SJCRH30 (cell line): ENCODE measurements at regions not wholly inside any gene's neighbourhood (a gene's known extent, or its start where the extent isn't known, plus 50 kb on each side); places are given as distances from the start of the nearest gene placed in this dataset.
A peak's percentile ranks its signal among the peaks of the same experiment; 100 is the strongest.
"Not testable (repeated sequence)": the region's sequence is repeated elsewhere in the genome, so short reads cannot be mapped to it uniquely, and the experiment has no call there.

Source experiments
- DNase-seq, 2 experiments: peaks; one replicate each; pipeline ENCODE4 v3.0.0-alpha.2; 2015 to 2020
- H3K27ac ChIP-seq: fragments of 250-450 bp; sonication (Bioruptor Pico); 2 replicates; pipeline ENCODE4 v1.5.1; 2020; ENCODE audit warnings: mild to moderate bottlenecking, moderate library complexity
- H3K27me3 ChIP-seq: fragments of 250-450 bp; sonication (Bioruptor Pico); 2 replicates; pipeline ENCODE4 v1.5.1; 2020; ENCODE audit warnings: mild to moderate bottlenecking, moderate library complexity
- H3K36me3 ChIP-seq: fragments of 250-450 bp; sonication (Bioruptor Pico); 2 replicates; pipeline ENCODE4 v1.5.1; 2020; ENCODE audit warnings: mild to moderate bottlenecking, moderate library complexity
- H3K4me1 ChIP-seq: fragments of 250-450 bp; sonication (Bioruptor Pico); 2 replicates; pipeline ENCODE4 v1.5.1; 2020; ENCODE audit warnings: mild to moderate bottlenecking, moderate library complexity
- H3K4me3 ChIP-seq: fragments of 250-450 bp; sonication (Bioruptor Pico); 2 replicates; pipeline ENCODE4 v1.5.1; 2020; ENCODE audit warnings: mild to moderate bottlenecking, moderate library complexity
- H3K9me3 ChIP-seq: fragments of 250-450 bp; sonication (Bioruptor Pico); replicated peaks from 2 replicates; pipeline ENCODE4 v1.5.1; 2020; ENCODE audit warnings: mild to moderate bottlenecking, moderate library complexity

- Histone ChIP-seq H3K36me3 (no peaks in the 10 kb centered on the region), H3K4me1 (no peaks in the 10 kb centered on the region), H3K4me3 (no peak overlapping the region), H3K9me3 (no peaks in the 10 kb centered on the region), H3K27me3 (no peaks in the 10 kb centered on the region), H3K27ac (no peak overlapping the region)
- DNase-seq: no peak
Measured at GRCh38 chr3:74273091-74273490, 341.4 kb downstream of the CNTN3 start.

GRCh38 chr3:74271541-74271940, 342.9 kb downstream of the CNTN3 start:
- Histone ChIP-seq H3K27ac (no peak overlapping the region), H3K9me3 (no peaks in the 10 kb centered on the region), H3K27me3 (no peaks in the 10 kb centered on the region), H3K36me3 (no peaks in the 10 kb centered on the region), H3K4me3 (no peak overlapping the region), H3K4me1 (no peaks in the 10 kb centered on the region)
- DNase-seq: no peak

GRCh38 chr3:74269689-74270088, 344.8 kb downstream of the CNTN3 start:
- Histone ChIP-seq H3K36me3 (no peaks in the 10 kb centered on the region), H3K27me3 (no peaks in the 10 kb centered on the region), H3K4me1 (no peaks in the 10 kb centered on the region), H3K4me3 (no peak overlapping the region), H3K9me3 (no peaks in the 10 kb centered on the region), H3K27ac (no peak overlapping the region)
- DNase-seq: no peak

- Histone ChIP-seq H3K9me3 (no peaks in the 10 kb centered on the region), H3K27me3 (no peaks in the 10 kb centered on the region), H3K27ac (no peak overlapping the region), H3K36me3 (no peaks in the 10 kb centered on the region), H3K4me3 (no peak overlapping the region), H3K4me1 (no peaks in the 10 kb centered on the region)
- DNase-seq: no peak
Measured at GRCh38 chr3:74268753-74269152, 345.7 kb downstream of the CNTN3 start.

GRCh38 chr3:74267588-74268184, 346.8 kb downstream of the CNTN3 start:
- Histone ChIP-seq H3K4me1 (no peaks in the 10 kb centered on the region), H3K27ac (no peak overlapping the region), H3K27me3 (no peaks in the 10 kb centered on the region), H3K9me3 (no peaks in the 10 kb centered on the region), H3K36me3 (no peaks in the 10 kb centered on the region), H3K4me3 (no peak overlapping the region)
- DNase-seq: peak; percentile 27 to 51

- Histone ChIP-seq H3K27ac (no peak overlapping the region), H3K4me1 (no peaks in the 10 kb centered on the region), H3K4me3 (no peak overlapping the region), H3K27me3 (no peaks in the 10 kb centered on the region), H3K36me3 (no peaks in the 10 kb centered on the region), H3K9me3 (no peaks in the 10 kb centered on the region)
- no peak for DNase-seq
Measured at GRCh38 chr3:74267131-74267530, 347.3 kb downstream of the CNTN3 start.

GRCh38 chr3:74265069-74265468, 349.4 kb downstream of the CNTN3 start:
- Histone ChIP-seq H3K9me3 (no peaks in the 10 kb centered on the region), H3K4me1 (no peaks in the 10 kb centered on the region), H3K27ac (no peak overlapping the region), H3K27me3 (no peaks in the 10 kb centered on the region), H3K36me3 (no peaks in the 10 kb centered on the region), H3K4me3 (no peak overlapping the region)
- no peak for DNase-seq

GRCh38 chr3:74263031-74263430, 351.4 kb downstream of the CNTN3 start:
- H3K36me3 ChIP-seq: no peaks in the 10 kb centered on the region
- H3K4me3 ChIP-seq: no peak overlapping the region
- H3K27ac ChIP-seq: no peak overlapping the region
- H3K27me3 ChIP-seq: no peaks in the 10 kb centered on the region
- no peak for DNase-seq
- no peaks in the 10 kb centered on the region for H3K9me3 ChIP-seq
- H3K4me1 ChIP-seq: no peaks in the 10 kb centered on the region

GRCh38 chr3:74233091-74233490, 381.4 kb downstream of the CNTN3 start:
- Histone ChIP-seq H3K27ac (no peak overlapping the region), H3K36me3 (no peaks in the 10 kb centered on the region), H3K27me3 (no peaks in the 10 kb centered on the region), H3K9me3 (no peaks in the 10 kb centered on the region), H3K4me3 (no peak overlapping the region), H3K4me1 (no peaks in the 10 kb centered on the region)
- DNase-seq: no peak

GRCh38 chr3:74217467-74217866, 397.0 kb downstream of the CNTN3 start:
- no peaks in the 10 kb centered on the region for H3K27me3 ChIP-seq
- no peaks in the 10 kb centered on the region for H3K36me3 ChIP-seq
- H3K27ac ChIP-seq: no peak overlapping the region
- no peaks in the 10 kb centered on the region for H3K9me3 ChIP-seq
- H3K4me3 ChIP-seq: no peak overlapping the region
- H3K4me1 ChIP-seq: no peaks in the 10 kb centered on the region
- DNase-seq: no peak

GRCh38 chr3:74214286-74214685, 400.2 kb downstream of the CNTN3 start:
- Histone ChIP-seq H3K36me3 (no peaks in the 10 kb centered on the region), H3K27me3 (no peaks in the 10 kb centered on the region), H3K4me1 (no peaks in the 10 kb centered on the region), H3K4me3 (no peak overlapping the region), H3K9me3 (no peaks in the 10 kb centered on the region), H3K27ac (no peak overlapping the region)
- DNase-seq: no peak

- no peaks in the 10 kb centered on the region for H3K9me3 ChIP-seq
- H3K36me3 ChIP-seq: no peaks in the 10 kb centered on the region
- H3K4me3 ChIP-seq: no peak overlapping the region
- no peak for DNase-seq
- no peaks in the 10 kb centered on the region for H3K27me3 ChIP-seq
- H3K27ac ChIP-seq: no peak overlapping the region
- no peaks in the 10 kb centered on the region for H3K4me1 ChIP-seq
Measured at GRCh38 chr3:74210739-74211138, 403.7 kb downstream of the CNTN3 start.

- DNase-seq: no peak
Measured at GRCh38 chr3:74200952-74201351, 413.5 kb downstream of the CNTN3 start.

GRCh38 chr3:74178664-74179063, 435.8 kb downstream of the CNTN3 start:
- not testable (repeated sequence) for H3K36me3 ChIP-seq, H3K4me3 ChIP-seq, DNase-seq, H3K27ac ChIP-seq, H3K9me3 ChIP-seq, H3K4me1 ChIP-seq, H3K27me3 ChIP-seq

More at GRCh38 chr3:74200952-74201351, 413.5 kb downstream of the CNTN3 start:
- H3K9me3 ChIP-seq: no peaks in the 10 kb centered on the region
- H3K27ac ChIP-seq: no peak overlapping the region
- no peaks in the 10 kb centered on the region for H3K36me3 ChIP-seq
- H3K4me3 ChIP-seq: no peak overlapping the region
- no peaks in the 10 kb centered on the region for H3K27me3 ChIP-seq
- H3K4me1 ChIP-seq: no peaks in the 10 kb centered on the region

GRCh38 chr3:74173090-74173489, 441.4 kb downstream of the CNTN3 start:
- no peak for DNase-seq
- no peaks in the 10 kb centered on the region for H3K4me1 ChIP-seq
- no peaks in the 10 kb centered on the region for H3K9me3 ChIP-seq
- H3K36me3 ChIP-seq: no peaks in the 10 kb centered on the region
- no peak overlapping the region for H3K4me3 ChIP-seq
- no peaks in the 10 kb centered on the region for H3K27me3 ChIP-seq
- H3K27ac ChIP-seq: no peak overlapping the region

- no peak for DNase-seq
- no peak overlapping the region for H3K4me3 ChIP-seq
- H3K27me3 ChIP-seq: no peaks in the 10 kb centered on the region
Measured at GRCh38 chr3:74167926-74168325, 446.5 kb downstream of the CNTN3 start.

More at GRCh38 chr3:74167926-74168325, 446.5 kb downstream of the CNTN3 start:
- H3K9me3 ChIP-seq: no peaks in the 10 kb centered on the region
- H3K36me3 ChIP-seq: no peaks in the 10 kb centered on the region
- no peak overlapping the region for H3K27ac ChIP-seq
- H3K4me1 ChIP-seq: no peaks in the 10 kb centered on the region
